Thyroid gland (tissue), 4 donors: ENCODE measurements at regions not wholly inside any gene's neighbourhood (a gene's known extent, or its start where the extent isn't known, plus 50 kb on each side); places are given as distances from the start of the nearest gene placed in this dataset.

ENCODE experiments used
- CTCF ChIP-seq, 6 experiments: fragments of 200-600 bp in 3 of 6; fragments of 450-650 bp in 3 of 6; sonication (generic) in 3 of 6; IDR thresholded peaks; one replicate each; pipeline ENCODE4 v1.5.1; 2016 to 2019; ENCODE audit warnings: antibody characterized with exemption in 6 of 6, mild to moderate bottlenecking in 2 of 6, inconsistent platforms in 1 of 6, moderate library complexity in 1 of 6
- POLR2A ChIP-seq, 2 donors: fragments of 450-650 bp; IDR thresholded peaks; one replicate each; pipeline ENCODE4 v1.6.1; 2017; ENCODE audit warnings: antibody characterized with exemption in 2 of 2, mild to moderate bottlenecking in 2 of 2, moderate library complexity in 1 of 2

- TF ChIP-seq CTCF (IDR thresholded peaks at IDR 0.05) (no peak), POLR2A (IDR thresholded peaks at IDR 0.05) (no peak)
Observed at GRCh38 chr9:86763791-86764190, 183.5 kb downstream of the GAS1 start.
